GM18520 (cell line): ENCODE measurements at regions not wholly inside any gene's neighbourhood (a gene's known extent, or its start where the extent isn't known, plus 50 kb on each side); places are given as distances from the start of the nearest gene placed in this dataset.
A peak's percentile ranks its signal among the peaks of the same experiment; 100 is the strongest.

Experiments used
- ATAC-seq: cut with Tn5 transposase; IDR thresholded peaks from one replicate; pipeline ENCODE4 v1.9.1; 2021; ENCODE audit not compliant: unreplicated experiment

DNA sequence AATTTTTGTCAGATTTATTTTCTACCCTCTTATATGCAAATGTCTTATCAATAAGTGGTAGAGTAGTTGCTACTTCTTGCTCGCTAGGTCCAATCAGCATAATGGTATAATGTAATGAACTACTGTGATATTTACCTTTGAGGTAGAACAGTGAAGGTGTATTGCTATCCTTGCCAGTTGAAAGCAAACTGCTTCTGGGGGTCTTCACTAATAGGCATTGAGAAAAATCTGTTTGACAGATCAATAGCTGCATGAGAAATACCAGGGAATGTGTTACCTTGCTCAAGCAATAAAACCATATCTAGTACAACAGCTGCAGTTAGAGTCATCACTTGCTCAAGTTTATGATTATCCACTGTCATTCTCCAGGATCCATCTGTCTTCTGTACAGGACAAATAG lies 50.1 kb upstream of the EFEMP1 start:
- no peak for ATAC-seq

GRCh38 chr2:55976681-55977080 lies 53.1 kb upstream of the EFEMP1 start:
- no peak for ATAC-seq

GRCh38 chr2:55985406-55985805 lies 61.8 kb upstream of the EFEMP1 start:
- ATAC-seq: peak; percentile 73

DNA sequence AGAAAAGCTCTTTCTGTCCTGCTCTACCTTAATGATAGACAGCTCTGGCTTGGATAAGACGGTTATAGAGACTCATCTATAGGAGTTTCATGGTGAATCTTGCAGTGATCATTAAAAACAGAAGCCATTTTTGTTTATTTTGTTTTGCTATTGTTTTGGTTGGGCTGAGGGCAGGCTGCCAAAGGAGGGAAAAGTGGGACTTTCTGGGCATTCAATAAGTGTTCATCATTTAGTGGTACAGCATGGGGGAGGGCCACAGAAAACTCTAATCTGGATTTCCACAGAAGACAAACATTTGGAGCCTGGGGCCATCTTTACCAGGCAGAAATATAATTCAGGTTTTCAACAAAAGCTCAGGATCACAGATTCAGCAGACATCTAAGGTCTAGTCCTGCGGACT lies 62.4 kb upstream of the EFEMP1 start:
- no peak for ATAC-seq

GRCh38 chr2:55986700-55987440 lies 63.3 kb upstream of the EFEMP1 start:
- ATAC-seq: no peak

- ATAC-seq: no peak
Observed at GRCh38 chr2:55989405-55989804, 65.8 kb upstream of the EFEMP1 start.

DNA sequence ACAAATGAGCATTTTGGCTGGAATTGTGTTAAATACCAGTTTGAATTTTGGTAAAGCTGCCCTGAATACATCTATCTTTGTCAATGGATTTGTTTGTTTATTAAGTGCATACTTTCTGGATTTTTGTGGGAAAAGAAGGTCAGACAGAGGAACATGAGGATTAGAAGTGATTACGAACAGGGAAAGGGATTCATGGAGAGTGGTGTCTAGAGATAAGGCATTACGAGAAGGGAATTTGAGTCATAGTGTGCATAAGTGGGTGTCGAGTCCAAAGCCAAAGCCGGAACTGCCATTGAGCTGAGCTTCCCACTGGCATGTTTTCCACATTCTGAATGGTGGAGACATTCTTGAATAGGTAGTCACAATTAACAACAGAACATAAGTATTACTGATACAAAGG lies 68.9 kb upstream of the EFEMP1 start:
- no peak for ATAC-seq

DNA sequence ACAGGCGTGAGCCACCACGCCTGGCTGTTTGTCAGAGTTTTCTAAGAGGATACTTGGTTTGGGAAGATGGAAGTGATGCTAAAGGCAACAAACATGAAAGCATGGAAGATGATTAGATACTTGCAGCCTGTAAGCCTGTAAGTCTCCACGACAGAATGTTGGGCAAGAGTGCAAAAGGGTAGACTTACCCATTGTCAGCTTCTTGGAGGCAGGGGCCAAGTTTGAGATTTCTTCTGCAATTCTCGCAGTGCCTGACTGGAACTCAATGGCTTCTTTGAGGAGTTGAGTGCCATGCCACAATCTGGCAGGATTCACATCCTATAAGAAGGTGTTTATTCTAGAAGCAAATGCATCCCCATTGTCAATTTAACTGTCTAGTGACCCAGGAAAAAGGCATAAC lies 70.1 kb upstream of the EFEMP1 start:
- no peak for ATAC-seq

DNA sequence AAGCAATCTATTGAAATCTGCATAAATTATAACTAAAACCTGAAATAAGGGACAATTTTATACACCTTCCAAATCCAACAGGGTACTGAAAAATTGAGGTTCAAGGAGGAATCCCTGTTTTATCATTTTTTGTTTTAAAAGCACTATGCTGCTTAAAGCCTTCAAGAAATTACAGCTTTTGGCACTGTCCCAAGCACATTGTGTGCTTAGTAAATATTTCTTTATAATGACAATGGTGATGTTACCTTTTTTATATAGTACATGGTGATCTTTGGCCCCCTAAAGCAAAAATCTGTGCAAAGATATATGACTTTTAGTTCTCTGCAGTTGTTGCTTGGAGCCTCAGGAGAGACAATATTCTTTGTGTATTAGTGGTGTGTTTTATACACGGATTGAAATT lies 71.6 kb upstream of the EFEMP1 start:
- no peak for ATAC-seq

DNA sequence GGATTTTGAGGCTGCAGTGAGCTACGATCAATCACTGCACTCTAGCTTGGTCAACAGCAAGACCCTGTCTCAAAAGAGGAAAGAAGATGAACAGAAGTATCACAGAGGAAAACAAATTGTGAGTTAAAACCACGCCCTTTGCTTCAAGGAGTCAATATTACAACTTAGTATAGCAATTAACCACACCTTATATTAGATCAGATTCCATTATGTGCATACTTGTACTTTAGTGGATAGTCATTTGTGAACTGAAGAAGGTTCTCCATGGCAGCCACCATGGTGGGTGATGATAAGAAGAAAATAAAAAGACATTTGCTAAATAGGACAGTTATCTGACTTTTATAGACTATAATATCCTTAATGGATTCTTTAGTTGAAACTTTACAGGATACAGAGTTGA lies 72.3 kb upstream of the EFEMP1 start:
- ATAC-seq: no peak

DNA sequence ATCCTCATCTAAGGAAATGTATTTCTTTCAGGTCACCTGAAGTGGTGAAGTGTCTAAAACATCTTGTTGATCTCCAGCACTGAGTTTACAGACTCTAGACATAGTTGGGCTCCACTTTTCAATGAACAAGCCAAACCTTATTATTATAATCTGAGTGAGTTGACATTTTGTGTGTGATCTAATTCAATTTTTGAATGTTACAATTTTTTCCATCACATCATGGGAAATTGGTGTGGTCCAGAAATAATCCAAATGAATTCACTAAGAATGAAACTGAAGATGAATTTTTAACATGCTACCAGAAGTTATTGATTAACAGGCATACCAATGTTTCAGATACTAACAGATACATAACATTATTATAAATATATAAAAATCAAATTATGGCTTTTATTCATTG lies 75.6 kb upstream of the EFEMP1 start:
- no peak for ATAC-seq

DNA sequence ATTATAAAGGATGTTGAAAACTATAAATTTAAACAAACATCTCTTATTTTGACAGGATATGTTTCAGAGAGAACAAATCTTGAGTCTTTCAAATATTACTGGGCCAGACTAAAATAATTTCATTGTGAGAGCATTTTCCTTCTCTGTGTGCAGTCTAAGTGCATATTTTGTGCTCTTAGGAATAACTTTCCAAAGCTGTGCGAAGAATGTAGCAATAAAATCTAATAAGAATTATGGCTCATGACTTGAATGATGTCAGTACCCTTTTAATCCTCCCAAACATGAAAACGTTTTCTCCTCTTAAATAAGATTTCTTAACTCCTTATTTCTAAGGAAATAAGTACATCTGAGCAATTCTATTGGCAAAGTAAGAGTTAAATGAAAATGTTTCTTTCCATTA lies 76.2 kb upstream of the EFEMP1 start:
- no peak for ATAC-seq

DNA sequence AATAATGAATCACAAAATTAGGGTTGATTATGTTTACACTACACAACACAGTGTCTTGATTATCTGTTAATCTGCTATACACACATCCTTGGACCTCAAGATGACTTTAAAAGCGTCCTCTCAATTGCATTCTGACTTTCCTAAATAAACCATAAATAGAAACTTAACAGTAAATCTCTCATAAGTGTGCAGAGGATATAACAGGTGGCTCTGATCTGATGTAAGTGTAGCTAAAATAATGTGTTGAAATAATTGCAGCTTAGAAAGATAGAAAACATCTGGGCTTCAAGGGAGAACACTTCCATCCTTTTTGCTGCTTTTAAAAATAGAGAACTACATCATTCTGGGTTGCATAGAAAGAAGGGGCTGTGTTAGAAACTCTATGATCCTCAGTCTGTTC lies 78.4 kb upstream of the EFEMP1 start:
- ATAC-seq: no peak

GRCh38 chr2:56008661-56009431 lies 85.3 kb upstream of the EFEMP1 start:
- no peak for ATAC-seq

DNA sequence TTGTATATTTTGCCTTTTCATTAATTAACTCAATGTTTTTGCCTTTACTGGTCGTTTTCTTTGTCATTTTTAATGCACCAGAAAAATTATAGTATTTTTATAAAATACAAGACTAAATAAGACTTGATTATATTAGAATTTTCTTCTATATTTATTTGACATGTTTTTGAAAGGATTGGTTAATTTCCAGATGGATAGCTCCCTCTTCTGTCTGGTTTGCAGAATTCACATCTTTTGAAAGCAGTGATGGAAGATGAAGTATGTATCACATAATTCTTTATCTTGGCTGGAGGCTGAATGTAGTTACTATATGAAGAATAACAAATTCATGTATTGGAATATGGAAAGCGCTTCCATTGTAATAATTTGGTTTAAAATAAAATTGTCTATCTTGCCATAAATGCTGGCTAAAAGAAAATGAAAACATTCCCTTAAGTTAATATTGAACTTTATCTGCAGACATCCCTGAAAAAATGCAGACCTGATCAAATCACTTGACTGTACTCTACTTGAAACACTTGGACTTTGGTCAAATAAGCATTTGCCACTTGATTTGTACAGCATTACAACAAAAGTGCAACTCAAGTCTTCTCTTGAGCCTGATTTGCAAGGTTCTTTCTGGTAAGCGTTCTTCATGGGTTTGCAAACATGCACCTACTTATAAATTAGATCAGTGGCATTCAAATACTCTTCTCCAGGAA lies 86.3 kb upstream of the EFEMP1 start:
- ATAC-seq: no peak

DNA sequence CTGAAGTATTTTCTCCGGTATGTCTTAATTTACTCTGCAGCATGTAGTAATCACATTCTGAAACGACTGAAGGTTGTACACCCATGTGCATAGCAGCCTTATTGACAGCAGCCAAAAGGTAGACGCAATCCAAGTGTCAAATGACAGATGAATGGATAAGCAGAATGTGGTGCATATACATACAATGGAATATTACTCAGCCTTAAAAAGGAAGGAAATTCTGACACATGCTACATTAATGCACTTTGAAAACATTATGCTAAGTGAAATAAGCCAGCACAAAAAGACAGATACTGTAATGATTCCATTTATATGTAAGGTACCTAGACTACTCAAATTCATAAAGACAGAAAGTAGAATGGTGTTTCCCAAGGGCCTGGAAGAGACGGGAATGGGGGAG lies 88.0 kb upstream of the EFEMP1 start:
- no peak for ATAC-seq

- no peak for ATAC-seq
Observed at GRCh38 chr2:56012221-56012765, 88.7 kb upstream of the EFEMP1 start.

DNA sequence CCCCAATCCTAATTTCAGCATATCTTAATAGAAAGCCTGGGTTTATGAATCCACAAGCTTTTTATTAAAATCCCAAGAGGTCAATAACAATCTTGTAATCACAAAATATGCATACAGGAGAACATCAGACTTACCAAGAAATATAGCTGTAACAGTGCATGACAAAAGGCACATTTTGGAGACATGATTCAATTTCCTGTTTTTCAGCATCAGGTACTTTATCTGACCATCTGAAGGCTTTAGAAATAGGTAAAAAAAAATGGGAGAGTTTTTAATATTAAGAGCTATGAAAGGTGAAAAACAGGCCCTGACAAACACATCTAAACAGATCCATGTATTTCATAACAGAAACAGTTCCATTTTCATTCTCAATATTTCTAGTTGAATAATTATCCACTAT lies 89.9 kb upstream of the EFEMP1 start:
- no peak for ATAC-seq

DNA sequence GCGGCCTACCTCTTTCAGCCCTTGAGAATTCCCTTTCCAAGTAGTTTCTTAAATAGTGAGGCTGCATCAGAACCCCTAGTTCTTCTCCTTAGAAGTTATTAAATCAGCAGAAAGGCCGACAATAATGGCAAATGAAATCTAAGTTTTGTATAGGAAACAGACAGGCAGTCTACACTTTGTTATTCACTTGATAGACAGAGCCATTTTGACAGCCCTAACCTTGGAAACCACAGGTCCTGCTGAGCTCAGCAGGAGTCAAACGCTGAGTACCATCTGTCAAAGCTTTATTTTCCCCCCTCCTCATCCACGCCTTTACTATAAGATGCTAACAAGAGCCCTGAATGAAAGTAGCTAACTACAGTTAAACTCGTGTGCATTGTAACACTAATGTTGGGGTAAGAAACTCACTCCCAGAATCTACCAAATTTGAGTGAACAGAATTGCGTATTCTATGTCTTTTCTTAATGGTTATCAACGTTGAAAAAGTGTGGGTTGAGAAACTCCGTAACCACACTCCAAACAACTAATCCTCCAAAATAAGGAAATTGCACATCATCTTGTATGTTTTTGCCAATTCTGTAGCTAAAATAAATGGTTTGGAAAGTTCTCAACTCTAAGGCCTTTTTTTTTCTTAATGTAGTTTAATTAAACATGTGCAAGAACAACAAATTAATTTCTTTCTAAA lies 90.6 kb upstream of the EFEMP1 start:
- no peak for ATAC-seq

GRCh38 chr2:56015711-56016115 lies 92.1 kb upstream of the EFEMP1 start:
- ATAC-seq: no peak

GRCh38 chr2:56017784-56018183 lies 94.2 kb upstream of the EFEMP1 start:
- no peak for ATAC-seq
